GM10266 (cell line): ENCODE measurements at regions not wholly inside any gene's neighbourhood (a gene's known extent, or its start where the extent isn't known, plus 50 kb on each side); places are given as distances from the start of the nearest gene placed in this dataset.

Source experiments
- DNase-seq: peaks from one replicate; pipeline ENCODE4 v3.0.0; 2012; ENCODE audit errors: extremely low spot score
- TF ChIP-seq, protein P1 (sequence below): IDR thresholded peaks from 2 replicates; pipeline ENCODE4 v1.5.1; 2012; ENCODE audit warnings: mild to moderate bottlenecking, low read depth; ENCODE audit not compliant: control insufficient read depth, insufficient read depth; ENCODE audit errors: missing control alignments

DNA sequence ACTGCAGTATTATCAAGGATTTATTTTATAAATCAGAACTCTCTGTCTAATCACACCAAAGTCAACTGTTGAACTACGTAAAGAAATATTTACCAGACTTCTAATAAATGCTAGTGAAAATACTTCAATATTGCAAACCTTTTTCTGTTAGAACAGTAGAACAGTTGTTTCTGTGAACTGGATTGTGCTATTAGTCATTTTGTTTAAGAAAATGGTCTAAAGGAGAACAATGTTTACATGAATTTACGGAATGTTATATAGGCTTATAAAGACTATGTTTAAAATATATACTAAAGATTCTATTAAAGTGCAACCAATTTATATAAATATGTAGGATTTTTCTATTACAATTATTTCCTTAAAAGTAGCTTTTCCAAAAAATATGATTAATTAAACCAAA, 471.4 kb downstream of the FSCB start:
- no peak for DNase-seq
- TF ChIP-seq, protein P1, sequence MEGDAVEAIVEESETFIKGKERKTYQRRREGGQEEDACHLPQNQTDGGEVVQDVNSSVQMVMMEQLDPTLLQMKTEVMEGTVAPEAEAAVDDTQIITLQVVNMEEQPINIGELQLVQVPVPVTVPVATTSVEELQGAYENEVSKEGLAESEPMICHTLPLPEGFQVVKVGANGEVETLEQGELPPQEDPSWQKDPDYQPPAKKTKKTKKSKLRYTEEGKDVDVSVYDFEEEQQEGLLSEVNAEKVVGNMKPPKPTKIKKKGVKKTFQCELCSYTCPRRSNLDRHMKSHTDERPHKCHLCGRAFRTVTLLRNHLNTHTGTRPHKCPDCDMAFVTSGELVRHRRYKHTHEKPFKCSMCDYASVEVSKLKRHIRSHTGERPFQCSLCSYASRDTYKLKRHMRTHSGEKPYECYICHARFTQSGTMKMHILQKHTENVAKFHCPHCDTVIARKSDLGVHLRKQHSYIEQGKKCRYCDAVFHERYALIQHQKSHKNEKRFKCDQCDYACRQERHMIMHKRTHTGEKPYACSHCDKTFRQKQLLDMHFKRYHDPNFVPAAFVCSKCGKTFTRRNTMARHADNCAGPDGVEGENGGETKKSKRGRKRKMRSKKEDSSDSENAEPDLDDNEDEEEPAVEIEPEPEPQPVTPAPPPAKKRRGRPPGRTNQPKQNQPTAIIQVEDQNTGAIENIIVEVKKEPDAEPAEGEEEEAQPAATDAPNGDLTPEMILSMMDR: no peak

DNA sequence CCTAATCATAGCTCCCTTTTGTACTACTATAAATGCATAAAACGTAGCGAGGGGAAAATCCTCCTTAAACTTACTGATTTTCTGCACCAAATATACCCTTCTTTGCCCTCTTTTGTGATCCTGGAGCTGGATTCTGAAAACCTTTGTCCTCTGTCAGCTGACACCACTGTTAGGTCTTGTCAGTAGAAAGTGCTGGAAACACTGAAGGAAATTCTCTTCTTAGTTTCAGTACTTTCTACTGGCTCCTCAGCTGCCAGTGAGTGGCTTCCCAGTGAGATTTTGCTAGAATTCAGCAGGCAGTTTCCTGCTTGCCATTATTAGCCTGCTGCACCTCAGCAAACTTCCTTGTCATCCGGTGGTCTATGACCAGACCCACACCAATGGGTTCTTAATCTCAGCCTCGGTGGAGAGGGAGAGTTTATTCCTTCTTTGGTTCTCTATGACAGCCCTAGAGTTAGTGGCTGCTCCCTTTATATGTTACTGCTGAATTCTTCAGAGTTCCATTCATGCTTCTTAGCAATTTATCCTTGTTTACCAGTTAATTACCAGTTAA, 476.2 kb downstream of the FSCB start:
- no peak for DNase-seq
- TF ChIP-seq, protein P1: no peak

DNA sequence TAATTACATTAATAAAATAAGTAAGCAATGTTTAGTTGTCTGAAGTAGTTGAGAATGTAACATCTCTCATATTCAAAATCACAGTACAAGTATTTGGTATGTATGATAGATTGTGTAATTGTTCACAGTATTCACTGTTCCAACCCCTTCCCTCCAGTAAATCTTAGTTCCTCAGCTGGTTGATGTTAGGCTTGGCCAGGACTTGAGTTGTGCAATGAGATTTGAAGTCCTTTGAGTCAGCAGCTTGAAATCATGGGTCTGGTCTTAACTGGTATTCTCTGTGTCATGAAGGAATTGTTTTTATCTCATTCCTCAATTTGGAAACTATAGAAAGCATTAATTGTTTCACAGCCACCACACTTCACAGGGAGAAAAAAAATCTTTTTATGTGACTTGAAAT, 477.1 kb downstream of the FSCB start:
- no peak for DNase-seq
- TF ChIP-seq, protein P1: no peak

DNA sequence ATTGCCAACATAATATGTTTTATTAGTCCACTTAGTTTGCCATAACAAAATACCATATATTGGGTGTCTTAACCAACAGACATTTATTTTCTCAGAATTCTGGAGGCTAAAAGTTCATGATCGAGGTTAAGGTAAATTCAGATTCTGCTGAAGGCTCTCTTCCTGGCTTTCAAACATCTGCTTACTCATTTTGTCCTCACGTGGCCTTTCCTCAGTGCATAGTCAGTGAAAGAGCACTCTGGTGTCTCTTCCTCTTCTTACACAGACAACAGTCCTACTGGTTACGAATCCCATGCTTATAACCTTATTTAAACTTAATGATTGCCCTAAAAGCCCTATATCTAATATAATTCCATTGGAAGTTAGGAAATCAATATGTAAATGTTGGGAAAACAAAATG, 479.7 kb downstream of the FSCB start:
- TF ChIP-seq, protein P1: no peak
- DNase-seq: no peak

DNA sequence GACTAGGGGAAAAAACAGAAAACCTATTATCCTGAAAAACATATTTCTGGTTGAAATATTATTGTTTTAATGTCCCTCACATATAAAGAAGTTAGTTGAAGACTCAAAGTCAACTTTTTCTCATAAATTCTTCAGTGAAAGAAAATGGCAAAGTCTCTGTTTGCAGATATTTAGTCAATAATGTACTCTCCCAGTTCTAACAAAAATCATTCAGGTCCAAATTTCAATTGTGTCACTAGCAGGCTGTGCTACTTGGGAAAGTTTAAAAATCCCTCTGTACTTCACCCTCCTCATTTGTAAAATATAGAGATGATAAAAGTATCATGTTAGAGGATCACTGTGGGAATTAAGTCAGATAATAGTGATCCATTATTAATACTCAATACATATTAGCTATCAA, 496.5 kb downstream of the FSCB start:
- DNase-seq: no peak
- TF ChIP-seq, protein P1: no peak

DNA sequence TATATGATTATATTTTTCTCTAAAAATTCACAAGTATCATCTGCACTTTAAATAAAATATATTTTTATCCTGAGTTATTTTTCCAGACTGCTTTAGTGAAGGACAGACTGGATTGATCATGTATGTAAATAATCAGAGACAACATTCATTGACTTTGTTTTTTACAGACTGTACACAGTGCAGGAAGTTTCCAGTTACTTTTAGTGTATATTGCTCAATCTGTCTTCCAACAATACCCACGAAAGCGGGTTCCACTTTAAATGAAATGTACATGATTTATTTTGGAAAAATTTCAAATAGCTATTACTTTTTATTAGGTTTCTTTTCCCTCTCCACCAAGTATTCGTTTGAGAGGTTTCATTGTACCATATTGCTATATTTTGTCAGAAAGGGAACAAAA, 497.0 kb downstream of the FSCB start:
- no peak for DNase-seq
- TF ChIP-seq, protein P1: no peak

DNA sequence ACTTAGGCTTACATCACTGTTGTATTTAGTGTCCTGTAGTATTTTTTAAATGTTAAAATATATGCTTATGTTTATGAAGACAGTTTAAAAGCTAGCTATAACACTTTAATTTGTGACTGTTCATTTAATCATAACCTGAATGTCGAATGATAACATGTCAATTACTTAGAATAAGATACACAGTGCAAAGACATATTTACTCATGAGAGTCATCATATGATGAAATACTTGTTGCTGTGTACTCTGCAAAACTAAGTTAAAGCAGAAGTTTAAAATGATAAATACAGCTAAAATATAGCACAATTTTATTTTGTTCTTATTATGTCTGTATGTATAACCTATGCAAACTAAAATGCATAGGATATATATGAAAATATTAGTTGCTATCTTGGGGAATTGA, 497.4 kb downstream of the FSCB start:
- TF ChIP-seq, protein P1: no peak
- DNase-seq: no peak

DNA sequence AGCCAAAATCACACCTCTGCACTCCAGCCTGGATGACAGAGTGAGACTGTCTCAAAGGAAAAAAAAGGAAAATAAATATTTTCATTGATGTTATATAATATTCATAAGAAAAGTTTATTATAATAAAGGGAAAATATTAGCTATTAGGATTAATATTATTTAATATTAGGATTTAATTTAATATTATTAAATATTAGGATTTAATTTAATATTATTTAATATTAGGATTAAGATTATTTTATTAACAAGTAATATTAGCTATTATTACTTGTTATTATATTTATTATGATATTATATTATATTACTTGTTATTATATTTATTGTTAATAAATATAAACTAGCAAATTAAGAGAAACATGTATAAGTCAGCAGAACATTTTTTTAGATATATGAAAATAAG, 518.1 kb downstream of the FSCB start:
- TF ChIP-seq, protein P1: no peak
- no peak for DNase-seq
